ENCODE measurements at regions not wholly inside any gene's neighbourhood (a gene's known extent, or its start where the extent isn't known, plus 50 kb on each side); places are given as distances from the start of the nearest gene placed in this dataset.
"Not testable (repeated sequence)": the region's sequence is repeated elsewhere in the genome, so short reads cannot be mapped to it uniquely, and the experiment has no call there.

GRCh38 chr15:44853304-44853950 lies 103.1 kb upstream of the TERB2 start:
- not testable (repeated sequence) for H2AFZ ChIP-seq; H3K9me2 ChIP-seq (replicated peaks; ENCODE audit: insufficient read depth); H3K27me3 ChIP-seq; H3K9me3 ChIP-seq (ENCODE audit: low read depth); H3K79me2 ChIP-seq; H4K20me1 ChIP-seq (ENCODE audit: insufficient read depth, poor library complexity, severe bottlenecking); H3K4me1 ChIP-seq (ENCODE audit: insufficient read depth); H3K4me3 ChIP-seq; H3K36me3 ChIP-seq (replicated peaks; ENCODE audit: insufficient read depth, low read depth)
- H3K27ac ChIP-seq = peak overlapping the region; percentile 54
- H3K4me2 ChIP-seq = peak overlapping the region; percentile 28
- 19% methylated on average over 4 of the region's 4 CpGs for WGBS (ENCODE audit: low lambda C conversion rate, missing lambda C conversion rate)
- peak; percentile 85 for DNase-seq (ENCODE audit: low spot score)
- peak; percentile 90 for TF ChIP-seq CTCF (IDR thresholded peaks at IDR 0.05; ENCODE audit: poor library complexity)

- H2AFZ ChIP-seq; H3K4me2 ChIP-seq; H3K27me3 ChIP-seq; H3K9me3 ChIP-seq (ENCODE audit: low read depth); H3K4me3 ChIP-seq; H3K9me2 ChIP-seq (replicated peaks; ENCODE audit: insufficient read depth); H4K20me1 ChIP-seq (ENCODE audit: insufficient read depth, poor library complexity, severe bottlenecking); H3K4me1 ChIP-seq (ENCODE audit: insufficient read depth); H3K36me3 ChIP-seq (replicated peaks; ENCODE audit: insufficient read depth, low read depth); DNase-seq (ENCODE audit: low spot score); H3K27ac ChIP-seq; H3K79me2 ChIP-seq: not testable (repeated sequence)
- 79% methylated on average over 4 of the region's 4 CpGs for WGBS (ENCODE audit: low lambda C conversion rate, missing lambda C conversion rate)
Measured at GRCh38 chr15:44854696-44855095, 101.8 kb upstream of the TERB2 start.

GRCh38 chr15:44856284-44856683 lies 100.2 kb upstream of the TERB2 start:
- WGBS (ENCODE audit: low lambda C conversion rate, missing lambda C conversion rate) = 67% methylated on average over 2 of the region's 3 CpGs
- H3K27ac ChIP-seq; H3K36me3 ChIP-seq (replicated peaks; ENCODE audit: insufficient read depth, low read depth); H3K9me2 ChIP-seq (replicated peaks; ENCODE audit: insufficient read depth); H4K20me1 ChIP-seq (ENCODE audit: insufficient read depth, poor library complexity, severe bottlenecking); H2AFZ ChIP-seq; H3K9me3 ChIP-seq (ENCODE audit: low read depth); H3K27me3 ChIP-seq; H3K4me1 ChIP-seq (ENCODE audit: insufficient read depth); H3K4me3 ChIP-seq; H3K4me2 ChIP-seq; H3K79me2 ChIP-seq; DNase-seq (ENCODE audit: low spot score): not testable (repeated sequence)

DNA sequence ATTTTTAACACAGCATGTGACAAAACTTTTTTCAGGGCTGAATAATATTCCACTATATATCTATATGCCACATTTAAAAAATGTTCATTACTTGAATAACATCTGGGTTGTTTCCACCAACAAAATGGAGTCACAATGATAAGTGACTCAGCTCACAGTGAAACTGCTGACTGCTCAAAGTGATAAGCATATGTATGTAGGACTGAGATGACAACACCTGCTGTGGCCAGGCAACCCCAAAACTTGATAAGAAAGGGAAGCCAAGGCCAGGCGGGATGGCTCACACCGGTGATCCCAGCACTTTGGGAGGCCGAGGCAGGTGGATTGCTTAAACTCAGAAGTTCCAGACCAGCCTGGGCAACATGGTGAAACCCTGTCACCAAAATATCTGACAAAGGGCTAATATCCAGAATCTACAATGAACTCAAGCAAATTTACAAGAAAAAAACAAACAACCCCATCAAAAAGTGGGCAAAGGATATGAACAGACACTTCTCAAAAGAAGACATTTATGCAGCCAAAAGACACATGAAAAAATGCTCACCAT lies 99.2 kb upstream of the TERB2 start:
- not testable (repeated sequence) for DNase-seq (ENCODE audit: low spot score); H3K79me2 ChIP-seq; H3K9me3 ChIP-seq (ENCODE audit: low read depth); H3K4me1 ChIP-seq (ENCODE audit: insufficient read depth); H3K4me3 ChIP-seq; H4K20me1 ChIP-seq (ENCODE audit: insufficient read depth, poor library complexity, severe bottlenecking); H3K9me2 ChIP-seq (replicated peaks; ENCODE audit: insufficient read depth); H2AFZ ChIP-seq; H3K4me2 ChIP-seq; H3K27ac ChIP-seq; H3K36me3 ChIP-seq (replicated peaks; ENCODE audit: insufficient read depth, low read depth); H3K27me3 ChIP-seq
- WGBS (ENCODE audit: low lambda C conversion rate, missing lambda C conversion rate) = 100% methylated on average over 1 of the region's 3 CpGs

DNA sequence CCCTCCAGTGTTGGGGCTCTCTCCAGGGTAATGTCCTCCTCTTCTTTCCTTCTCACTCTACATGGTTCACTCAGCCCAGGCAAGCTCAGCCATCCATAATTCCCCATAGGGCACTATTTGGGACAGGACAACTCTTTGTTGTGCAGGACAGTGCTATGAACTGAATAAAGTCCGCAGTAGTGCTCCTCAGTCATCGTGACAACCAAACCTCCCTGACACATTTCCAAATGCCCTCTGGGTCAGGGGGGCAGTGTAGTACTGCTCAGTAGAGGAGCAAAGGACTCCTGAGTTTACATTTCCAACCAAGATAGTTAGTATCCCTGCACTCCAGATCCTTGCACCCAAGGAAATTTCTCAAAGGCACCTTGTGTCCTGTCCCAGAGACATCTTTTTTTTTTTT lies 97.4 kb upstream of the TERB2 start:
- H3K36me3 ChIP-seq (replicated peaks; ENCODE audit: insufficient read depth, low read depth); H3K79me2 ChIP-seq; H3K27me3 ChIP-seq; DNase-seq (ENCODE audit: low spot score); H3K27ac ChIP-seq; H3K9me3 ChIP-seq (ENCODE audit: low read depth); H3K4me2 ChIP-seq; H3K9me2 ChIP-seq (replicated peaks; ENCODE audit: insufficient read depth); H3K4me3 ChIP-seq; H4K20me1 ChIP-seq (ENCODE audit: insufficient read depth, poor library complexity, severe bottlenecking); H3K4me1 ChIP-seq (ENCODE audit: insufficient read depth); H2AFZ ChIP-seq: not testable (repeated sequence)
- WGBS (ENCODE audit: low lambda C conversion rate, missing lambda C conversion rate) = 75% methylated on average over 2 of the region's 2 CpGs

DNA sequence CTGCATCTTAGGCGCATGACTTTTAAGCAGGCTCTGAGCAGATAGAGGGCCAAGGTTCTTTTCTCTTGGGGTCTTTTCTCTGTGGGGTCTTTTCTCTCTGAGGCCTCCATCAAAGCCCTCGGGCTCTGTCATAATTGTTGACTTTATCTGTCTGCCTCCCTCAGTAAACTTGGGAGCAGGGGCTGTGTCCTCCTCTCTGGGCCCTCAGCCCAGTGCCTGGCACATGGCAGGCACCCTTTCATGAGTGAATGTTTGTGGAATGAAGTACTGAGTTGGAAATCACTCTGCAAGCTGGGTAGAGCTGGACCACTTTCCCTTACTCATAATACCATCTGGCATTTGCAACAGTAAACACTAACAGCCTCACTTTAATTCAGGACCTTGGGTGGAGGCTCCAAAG lies 96.3 kb upstream of the TERB2 start:
- not testable (repeated sequence) for H3K27ac ChIP-seq; H3K9me2 ChIP-seq (replicated peaks; ENCODE audit: insufficient read depth); DNase-seq (ENCODE audit: low spot score); H2AFZ ChIP-seq; H3K9me3 ChIP-seq (ENCODE audit: low read depth); H3K27me3 ChIP-seq; H3K79me2 ChIP-seq; H3K4me1 ChIP-seq (ENCODE audit: insufficient read depth); H3K36me3 ChIP-seq (replicated peaks; ENCODE audit: insufficient read depth, low read depth); H3K4me2 ChIP-seq; H3K4me3 ChIP-seq; H4K20me1 ChIP-seq (ENCODE audit: insufficient read depth, poor library complexity, severe bottlenecking)
- WGBS (ENCODE audit: low lambda C conversion rate, missing lambda C conversion rate) = 93% methylated on average over 2 of the region's 2 CpGs
